Right kidney (tissue), 1 donor: ENCODE measurements at regions not wholly inside any gene's neighbourhood (a gene's known extent, or its start where the extent isn't known, plus 50 kb on each side); places are given as distances from the start of the nearest gene placed in this dataset.

Source experiments
- DNase-seq: peaks from one replicate; pipeline ENCODE4 v3.0.0-alpha.2; 2016

DNA sequence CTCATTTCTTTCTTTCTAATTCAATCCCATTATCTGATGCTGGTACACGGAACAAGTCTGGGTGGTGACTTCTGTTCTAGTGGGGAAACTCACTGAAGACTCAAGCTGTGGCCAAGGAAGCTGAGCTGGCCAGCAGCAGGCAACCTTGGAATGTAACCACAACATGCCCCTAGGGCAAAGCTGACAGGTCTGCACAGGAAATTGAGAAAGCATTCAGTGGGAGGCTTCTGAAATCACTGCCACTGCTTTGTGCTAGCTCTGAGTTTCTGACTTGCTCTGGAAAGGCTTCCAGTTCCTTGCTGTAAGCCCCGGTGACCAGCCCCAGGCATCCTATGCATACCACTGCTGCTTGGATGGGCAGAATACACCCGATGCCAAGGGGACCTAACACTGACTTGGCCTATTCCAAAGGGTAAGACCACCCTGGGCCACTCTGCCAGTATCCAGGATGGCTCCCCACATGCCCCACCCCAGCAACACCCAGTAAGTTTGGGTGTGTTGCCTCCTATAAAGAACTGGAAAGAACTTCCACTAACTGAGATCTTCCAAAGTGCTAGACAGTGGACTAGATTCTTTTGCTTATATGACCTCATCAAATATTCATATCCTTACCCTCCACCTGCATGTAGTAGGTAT lies 84.5 kb upstream of the CDKN3 start:
- no peak for DNase-seq

DNA sequence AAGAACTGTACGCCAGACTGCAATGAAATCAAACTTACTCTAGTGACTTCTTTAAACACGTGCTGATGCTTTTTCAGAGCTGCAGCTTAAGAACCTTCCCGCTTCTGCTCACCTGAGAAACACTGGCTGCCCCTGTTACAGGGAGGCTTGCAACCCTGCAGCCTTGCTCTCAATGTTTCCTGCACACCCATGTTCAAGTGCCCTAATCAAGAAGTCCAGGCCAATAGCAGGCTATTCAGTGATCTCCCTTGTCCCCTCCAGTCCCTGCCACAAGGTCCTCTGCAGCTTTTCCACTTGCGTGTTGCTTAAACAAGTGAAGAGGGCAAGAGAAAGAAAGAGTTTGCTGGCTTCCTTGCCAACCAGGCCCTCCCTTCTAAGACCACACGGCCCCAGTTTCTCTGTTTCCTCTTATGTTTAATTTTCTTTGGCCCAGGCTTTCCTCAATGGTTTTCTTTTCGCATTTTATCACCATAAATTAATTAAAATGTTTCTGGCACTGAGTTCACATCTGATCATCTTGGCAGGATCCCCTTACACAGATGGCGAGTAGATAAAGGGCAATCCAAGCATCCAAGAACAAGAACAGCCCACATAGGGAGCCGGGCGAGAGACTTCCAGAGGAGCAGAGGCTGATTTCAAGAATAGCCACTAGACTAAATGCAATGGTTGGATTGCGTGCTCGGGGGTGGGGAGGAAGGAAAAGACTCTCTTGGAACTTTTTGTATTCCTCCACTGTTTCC lies 82.3 kb upstream of the CDKN3 start:
- DNase-seq, result no peak

DNA sequence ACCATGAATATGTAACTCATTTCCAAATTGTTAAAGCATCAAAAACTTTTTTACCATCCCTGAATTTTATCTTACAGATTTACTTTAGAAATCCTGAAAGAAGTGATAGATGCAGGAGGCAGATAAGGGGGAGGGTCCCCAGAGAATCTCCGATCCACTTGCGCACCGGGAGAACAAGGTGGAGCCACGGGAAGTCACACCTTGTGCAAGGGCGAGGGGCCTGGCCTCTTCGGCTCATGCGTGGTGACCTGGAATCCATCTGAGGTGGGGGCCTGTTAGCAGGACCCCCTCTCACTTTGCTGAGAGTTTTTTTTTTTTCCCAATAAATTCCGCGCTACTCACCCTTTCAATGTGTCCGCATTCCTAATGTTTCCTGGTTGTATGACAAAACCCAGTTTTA lies 80.2 kb upstream of the CDKN3 start:
- no peak for DNase-seq

DNA sequence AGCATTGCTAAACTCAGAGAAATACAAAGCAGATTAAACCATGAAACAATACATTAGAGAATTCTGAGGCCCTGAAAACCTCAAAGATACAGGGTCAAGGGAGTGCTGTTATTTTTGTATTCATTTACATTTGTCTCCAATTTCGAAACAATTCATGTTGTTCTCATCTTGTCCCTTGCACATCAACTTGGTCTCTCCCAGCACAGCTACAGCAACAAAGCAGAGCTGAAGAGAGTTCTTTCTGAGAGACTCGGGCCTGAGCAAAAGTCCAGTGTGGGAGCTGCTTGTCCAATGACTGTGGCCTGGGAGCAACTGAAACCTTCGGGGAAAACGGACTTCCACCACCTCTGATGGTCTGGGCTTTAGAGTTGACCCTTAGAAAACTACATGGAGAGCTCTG lies 79.4 kb upstream of the CDKN3 start:
- no peak for DNase-seq

DNA sequence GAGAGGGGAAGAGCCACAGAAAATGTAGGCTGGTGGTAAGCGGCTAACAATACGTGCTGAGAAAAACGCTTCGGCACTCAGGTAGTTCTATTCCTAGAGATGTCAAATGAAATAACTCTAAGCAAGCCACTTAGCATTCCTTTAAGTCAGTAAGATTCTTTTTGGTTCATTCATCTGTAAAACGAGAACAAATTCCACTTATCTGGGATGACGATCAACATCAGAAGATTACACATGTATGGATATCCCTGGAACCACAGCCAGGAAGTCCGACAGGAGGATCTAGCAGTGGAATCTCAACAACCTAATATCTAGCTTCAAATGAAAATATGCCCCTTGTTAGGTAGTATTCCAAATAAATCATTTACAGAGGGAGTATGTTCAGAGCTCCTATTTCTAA lies 74.6 kb upstream of the CDKN3 start:
- peak; percentile 15 for DNase-seq

DNA sequence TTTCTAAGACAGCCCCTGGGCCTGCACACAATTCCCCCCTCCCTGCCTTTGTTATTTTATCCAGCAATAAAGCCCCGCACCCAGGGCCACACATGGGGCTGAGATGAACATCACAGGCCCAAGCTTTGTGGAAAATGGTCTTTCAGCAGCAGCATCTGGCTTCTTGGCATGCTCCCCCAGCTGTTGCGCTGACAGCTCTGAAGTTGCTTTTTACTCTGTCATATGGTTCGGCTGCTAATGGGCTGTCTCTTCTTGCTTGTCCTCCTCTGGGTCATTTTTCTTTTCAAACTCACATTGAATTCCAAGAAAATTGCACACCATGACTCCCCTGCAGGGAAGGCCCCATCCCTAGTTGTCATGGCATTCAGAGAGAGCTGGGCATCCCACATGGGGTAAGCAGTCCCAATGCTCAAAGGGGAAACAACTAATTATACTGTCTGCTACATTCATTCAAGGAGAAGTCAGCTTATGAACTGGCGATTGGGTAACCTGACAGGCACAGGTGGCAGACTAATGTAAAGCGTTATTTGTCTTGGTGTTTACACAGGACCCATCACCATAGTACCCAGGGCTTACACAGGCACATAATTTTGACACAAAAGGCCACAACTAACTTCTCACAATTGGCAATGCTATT lies 74.0 kb upstream of the CDKN3 start:
- peak; percentile 51 for DNase-seq

DNA sequence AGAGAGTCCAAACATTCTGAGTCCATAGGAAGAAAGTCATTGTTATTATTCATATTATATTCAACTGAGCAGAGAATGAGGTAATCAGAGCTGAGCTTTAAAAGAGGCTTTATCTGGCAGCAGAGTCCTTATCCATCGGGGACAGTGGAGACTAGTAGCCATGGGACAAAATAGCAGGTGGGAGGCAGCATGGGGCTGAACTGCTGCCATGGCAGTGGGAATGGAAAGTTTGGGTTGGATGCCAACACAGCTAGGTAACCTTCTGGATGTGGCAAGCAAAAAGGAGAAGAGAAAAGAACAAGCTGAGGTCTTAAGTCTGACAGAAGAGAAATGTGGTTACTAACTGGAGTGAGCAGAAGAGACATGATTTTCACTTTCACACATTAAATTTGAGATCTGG lies 71.0 kb upstream of the CDKN3 start:
- no peak for DNase-seq

DNA sequence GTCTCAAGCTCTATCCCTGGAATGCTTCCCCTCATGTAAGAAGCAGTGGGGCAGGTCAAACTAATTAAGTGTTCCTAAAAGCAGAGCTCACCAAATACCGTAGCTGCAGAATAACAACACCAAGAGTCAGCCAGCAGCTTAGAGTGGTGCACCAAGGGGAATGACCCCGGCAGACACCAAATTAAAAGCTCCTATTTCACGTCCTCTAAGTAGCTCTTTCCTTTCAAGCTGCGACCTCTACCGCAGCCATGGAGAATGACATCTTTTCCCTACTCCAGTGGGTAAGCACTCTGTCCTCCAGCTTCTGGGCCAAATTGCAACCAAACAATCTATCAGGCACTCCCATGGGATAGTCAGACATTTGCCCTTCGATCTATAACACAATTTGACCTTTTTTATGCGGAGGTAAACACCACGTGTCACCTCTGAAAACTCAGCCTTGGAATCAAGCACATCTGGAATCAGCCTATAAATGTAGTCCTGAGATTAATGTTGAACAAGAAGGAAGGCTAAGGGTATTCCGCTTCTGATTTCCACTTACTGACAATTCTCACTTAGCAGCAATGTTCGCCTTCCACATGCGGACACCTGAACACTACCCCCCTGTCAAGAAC lies 67.6 kb upstream of the CDKN3 start:
- DNase-seq, result peak; percentile 61

DNA sequence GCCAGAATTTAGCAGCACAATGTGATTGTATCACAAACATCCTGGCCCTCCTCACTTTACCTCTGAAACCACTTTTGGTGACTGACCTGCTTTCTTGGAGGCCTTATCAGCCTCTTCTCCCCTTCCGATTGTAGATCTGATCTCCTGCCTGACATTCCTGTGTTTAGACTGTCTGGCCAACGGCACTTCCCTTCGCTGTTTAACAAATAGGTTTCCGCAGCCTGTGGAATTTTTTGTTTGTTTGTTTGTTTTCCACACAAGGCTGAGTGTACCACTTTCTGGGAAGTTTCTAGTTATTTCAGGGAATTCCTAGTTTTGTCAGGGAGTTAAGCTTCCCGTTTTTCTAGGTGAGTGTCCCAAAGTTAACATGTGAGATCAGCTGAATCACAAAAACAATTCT lies 65.9 kb upstream of the CDKN3 start:
- DNase-seq, result no peak

DNA sequence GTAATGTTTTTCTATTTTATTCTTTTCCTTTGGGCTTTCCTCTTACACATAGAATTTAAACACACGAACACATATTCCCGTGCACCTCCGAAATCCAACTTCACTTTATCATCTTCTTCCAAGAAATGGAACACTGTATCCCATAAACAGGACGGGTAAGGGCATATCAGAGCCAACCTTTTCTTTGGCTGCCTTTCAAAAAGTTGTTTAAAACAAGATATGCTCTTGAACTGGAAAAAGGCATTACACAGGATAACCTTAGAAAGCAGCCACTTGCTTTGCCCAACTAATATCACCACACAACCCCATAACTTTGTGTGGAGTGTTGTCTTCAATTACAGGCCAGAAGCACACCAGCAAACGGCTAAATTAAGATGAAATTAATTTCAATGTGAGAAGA lies 65.3 kb upstream of the CDKN3 start:
- DNase-seq, result no peak

DNA sequence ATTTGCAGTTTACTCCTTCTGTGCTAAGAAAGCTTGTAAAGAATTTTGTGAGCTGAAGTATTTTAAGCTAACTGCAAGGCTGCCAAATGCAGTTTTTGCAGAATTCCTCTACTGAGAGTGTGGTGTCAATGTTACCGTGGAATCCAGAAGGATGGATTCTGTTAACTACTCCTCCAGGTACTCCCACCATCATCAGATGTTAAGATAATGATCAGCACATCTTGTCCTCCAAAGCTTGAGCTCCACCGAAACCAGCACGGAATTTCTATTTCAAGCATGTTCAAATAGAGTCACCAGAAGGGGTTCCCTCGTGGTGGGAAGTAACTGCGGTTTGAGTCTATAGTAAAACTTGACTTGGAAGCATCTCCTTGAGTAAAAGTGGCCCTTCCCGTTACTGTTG lies 64.3 kb upstream of the CDKN3 start:
- no peak for DNase-seq

DNA sequence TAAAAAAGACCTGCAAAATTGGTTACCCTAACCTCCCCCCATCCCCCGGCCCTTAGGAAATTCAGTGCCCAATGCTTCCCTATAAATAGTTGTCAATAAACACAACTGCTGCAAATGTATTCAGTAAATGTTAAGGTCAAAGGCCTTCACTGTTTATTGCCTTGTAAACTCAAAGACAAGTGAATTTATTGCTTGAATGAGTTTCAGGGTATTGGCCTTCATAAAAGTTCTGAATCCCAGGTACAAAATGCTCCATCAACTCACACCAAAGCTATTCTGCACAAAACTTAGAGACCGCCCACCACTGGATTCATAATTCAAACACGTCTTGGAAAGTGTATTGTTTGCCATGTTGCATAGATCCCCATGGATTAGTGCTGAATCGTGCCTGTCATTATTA lies 63.3 kb upstream of the CDKN3 start:
- no peak for DNase-seq

DNA sequence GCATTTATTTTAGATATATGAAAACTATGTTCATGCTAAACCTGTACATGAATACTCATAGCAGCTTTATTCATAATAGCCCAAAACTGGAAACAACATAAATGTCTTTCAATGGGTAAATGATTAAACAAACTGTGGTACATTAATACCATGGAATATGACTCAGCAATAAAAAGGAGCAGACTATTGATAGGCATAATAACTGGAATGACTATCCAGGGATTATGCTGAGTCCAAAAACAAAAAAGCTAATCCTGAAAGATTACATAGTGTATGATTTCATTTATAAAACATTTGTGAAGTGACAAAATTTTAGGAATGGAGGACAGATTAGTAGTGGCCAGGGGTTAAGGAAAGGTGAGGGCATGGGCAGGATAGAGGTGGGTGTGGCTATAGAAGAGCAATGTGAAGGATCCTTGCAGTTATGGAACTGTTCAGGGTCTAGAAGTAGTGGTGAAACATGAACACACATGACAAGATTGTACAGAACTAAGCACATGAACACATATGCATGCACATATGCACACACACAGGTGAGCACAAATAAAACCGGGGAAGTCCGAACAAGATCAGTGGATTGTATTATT lies 61.1 kb upstream of the CDKN3 start:
- DNase-seq, result no peak

DNA sequence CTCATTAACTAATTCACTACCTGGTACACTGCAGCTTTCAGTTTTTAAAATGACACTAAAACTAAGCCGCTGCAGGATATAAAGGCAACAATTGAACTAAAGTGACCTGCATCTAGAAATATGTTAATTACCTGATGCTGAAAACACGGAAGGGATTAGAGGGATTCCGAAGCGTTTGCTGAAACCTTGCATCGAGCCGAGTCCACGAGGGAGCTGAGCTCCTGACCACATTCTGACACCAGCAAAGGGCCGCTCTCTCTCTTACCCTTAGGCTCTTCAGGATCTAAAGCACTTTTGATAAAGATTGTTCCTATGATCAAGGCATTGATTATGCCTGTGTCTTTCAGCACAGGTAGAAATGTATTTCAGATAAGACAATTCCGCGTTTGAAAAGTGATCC lies 59.5 kb upstream of the CDKN3 start:
- no peak for DNase-seq

DNA sequence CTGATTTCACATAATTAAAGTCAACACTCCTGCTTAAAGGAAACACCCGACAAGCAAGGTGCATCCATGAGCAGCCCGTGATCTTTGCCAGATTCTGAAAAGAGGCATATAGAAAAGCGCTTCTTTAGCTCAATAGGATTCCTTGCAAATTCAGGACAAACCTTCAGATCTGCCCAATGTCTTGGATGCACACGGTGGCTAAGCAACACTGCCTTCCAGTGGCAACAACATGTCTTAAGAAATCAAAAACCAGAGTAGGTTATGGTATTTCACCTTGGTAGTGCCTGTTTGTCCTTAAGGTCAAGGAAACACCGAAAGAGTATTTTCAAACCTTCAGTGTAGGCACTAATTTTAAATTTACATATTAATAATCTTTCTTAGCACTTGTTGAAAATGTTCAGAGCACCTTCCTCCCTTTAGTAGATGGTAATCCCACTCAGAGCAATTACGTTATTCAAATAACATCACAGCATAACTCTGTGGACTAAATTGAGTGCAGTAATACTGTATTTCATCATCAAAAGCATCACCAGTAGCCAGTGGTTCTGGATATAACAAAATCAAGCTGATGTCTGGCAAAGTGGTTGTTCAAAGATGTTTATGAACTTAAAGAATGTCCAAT lies 58.0 kb upstream of the CDKN3 start:
- DNase-seq, result no peak

DNA sequence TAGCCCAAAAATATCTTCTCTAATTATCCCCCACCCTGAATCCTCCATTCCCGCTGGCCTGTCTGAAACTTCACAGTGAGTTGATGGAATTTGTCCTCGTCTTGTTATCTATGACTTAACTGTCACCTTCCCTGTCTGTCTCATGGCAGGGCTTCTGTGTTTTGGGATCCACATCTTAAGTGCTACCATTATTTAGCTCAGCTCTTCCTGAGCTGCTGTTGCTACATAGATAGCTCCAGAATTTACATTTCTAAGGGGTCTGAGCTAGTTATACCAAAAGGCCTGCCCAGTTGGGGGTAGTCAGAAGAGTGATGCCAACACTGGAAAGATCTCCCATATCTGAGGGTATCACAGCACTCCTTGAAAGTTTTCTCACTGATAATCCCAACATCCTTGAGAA lies 57.0 kb upstream of the CDKN3 start:
- DNase-seq, result no peak

DNA sequence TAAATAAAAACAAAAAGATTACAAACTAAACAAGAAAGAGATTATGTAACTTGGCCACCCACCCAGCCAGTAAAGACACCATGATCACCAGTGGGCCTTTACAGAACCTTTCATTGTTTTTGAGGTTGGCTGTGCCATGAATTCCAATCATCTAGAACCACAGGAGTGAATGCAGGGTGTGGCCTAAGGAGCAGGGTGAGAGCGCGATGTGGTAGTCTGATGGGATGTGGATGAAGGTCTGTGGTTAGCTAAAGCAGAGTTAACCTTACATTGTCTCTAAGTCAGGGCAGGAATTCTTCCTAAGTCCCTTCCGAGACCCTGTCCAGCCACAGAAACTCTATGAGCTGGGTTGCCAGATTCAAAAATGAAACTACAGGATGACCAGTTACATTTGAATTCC lies 54.0 kb upstream of the CDKN3 start:
- DNase-seq, result no peak

DNA sequence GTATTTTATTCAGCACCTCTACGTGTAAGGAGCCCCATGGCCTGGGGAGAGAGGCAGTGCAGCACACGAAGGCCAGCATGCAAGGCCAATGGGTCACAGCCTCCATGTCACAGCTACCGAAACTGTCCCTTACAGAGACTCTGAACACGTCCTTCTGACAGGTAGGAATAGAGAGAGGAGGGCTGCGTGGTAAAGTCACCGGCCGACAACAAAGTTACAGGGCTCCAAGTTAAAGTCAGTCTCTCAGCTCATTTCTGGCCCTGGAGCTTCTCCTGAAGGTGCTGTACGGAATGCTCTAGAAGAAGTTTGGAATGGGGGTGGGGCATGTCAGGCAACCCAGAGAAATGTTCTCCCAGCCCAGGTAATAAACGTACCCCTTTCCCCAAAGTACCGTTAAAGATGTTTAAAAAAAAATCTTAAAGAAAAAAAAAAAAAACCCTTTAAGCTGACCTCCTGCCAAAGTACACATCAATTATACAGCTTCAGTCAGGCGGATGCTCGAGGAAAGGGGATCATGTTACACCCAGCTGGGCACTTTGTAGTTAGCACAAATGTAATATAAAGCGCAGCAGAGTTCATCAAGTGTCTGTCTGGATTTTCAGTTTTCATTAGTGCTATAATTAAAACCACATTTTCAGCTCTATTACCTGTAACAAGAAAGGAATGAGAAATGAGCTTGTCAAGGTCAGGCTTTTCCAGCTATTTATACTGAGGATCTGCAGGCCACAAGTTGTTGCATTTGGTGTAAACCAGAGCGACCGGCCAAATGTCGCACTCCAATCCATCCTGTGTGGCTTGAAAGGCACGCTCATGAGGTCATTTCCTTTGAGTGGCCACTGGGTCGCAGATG lies 53.3 kb upstream of the CDKN3 start:
- DNase-seq, result peak; percentile 61

DNA sequence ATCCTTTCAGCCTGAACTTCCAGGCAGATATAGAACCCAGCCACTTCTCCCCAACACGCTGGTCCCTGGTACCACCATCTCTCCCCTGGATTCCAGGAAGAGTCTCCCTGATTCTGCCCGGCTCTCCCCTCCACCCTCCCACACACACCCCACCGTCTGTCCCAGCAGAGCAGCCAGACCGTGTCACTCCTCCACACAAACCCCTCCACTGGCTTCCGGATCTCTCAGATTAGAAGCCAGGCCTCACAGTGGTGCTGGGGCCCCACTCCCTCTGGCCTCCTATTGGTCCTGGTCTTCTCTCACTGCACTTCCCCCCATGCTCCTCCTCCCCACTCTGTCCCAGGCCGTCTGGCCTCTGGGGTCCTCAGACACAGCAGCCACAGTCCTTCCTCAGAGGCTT lies 52.4 kb upstream of the CDKN3 start:
- peak; percentile 56 for DNase-seq

DNA sequence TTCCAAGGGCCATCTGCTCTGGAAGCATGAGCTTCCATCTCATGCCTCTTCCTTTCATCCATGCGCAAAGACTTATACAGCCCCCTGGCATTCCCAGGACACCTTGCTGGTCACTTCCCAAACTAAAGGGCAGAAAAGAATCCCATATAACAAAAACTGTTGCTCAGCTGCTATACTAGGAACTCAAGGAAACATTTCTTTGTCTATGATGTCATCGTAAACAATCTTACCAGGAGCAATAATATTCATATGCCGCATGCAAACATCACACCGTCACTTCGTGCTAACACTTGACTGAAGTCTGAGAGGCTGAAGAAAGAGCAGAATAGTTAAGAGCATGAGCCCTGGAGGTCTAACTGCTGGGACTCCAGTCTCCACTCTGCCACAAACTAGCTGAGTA lies 50.5 kb upstream of the CDKN3 start:
- no peak for DNase-seq
